ENCODE measurements at regions not wholly inside any gene's neighbourhood (a gene's known extent, or its start where the extent isn't known, plus 50 kb on each side); places are given as distances from the start of the nearest gene placed in this dataset.
"Not testable (repeated sequence)": the region's sequence is repeated elsewhere in the genome, so short reads cannot be mapped to it uniquely, and the experiment has no call there.

DNA sequence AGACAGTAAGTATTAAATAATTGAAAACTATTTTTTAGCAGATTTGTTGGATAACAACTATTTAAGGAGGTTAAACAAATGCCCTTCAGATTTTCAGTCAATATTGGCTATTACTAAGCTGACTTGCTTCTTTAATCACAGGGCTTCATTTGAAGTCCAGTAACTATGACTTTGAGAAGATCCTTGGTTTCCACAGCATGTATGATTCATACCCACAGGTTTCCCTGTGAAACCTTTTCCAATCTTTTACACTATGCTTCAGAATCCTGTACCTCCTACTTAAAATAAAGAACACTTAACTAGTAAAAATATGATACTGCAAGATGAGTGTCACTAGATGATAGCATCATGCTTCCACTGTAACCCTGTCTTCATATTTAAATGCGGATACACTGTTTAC lies 211.9 kb downstream of the SPATA31A1 start:
- not testable (repeated sequence) for DNase-seq

GRCh38 chr9:39568900-39569299 lies 213.4 kb downstream of the SPATA31A1 start:
- DNase-seq, result not testable (repeated sequence)

DNA sequence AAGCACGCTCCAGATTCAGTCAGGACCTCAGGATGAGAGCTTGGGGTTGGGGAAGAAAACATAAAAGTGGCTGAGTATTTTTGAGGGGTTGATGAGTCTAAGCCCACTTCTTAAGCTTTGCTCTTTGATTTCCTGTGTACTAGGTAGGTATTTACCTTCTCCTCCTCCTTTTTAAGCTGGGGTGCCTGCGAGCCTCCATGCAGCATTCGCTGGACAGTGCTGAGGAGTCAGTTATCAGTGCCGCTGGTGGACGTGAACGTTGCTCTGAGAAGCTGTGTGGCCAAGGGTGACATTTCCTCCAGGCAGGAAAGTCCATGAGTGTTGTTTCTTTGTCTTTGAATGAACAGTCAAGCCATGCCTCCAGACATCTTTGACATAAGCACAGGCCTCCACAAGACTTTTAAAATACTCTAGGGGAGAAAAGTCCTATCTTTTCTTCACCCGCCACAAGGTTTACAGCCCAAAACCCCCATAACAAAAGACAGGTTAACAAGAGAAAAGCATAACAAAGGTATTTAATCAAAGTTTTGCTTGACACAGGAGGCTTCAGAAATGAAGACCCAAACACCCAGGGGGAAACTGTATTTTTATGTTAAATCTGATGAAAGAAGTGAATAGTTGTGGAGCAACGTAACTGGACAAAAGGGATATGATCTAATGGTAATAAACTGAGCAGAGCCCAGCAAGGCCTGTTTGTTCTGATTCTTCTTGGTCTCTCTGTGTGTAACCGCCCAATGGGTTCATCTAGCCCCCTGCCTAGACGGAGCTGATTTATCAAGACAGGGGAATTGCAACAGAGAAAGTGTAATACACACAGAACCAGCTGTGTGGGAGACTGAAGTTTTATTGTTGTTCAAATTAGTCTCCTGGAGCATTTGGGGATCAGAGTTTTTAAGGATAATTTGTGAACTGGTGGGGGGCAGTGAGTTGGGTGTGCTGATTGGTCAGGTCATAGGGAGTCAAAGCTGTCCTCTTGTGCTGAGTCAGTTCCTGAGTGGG lies 217.9 kb downstream of the SPATA31A1 start:
- DNase-seq, result not testable (repeated sequence)

- not testable (repeated sequence) for DNase-seq
Measured at GRCh38 chr9:39579000-39579399, 223.5 kb downstream of the SPATA31A1 start.

DNA sequence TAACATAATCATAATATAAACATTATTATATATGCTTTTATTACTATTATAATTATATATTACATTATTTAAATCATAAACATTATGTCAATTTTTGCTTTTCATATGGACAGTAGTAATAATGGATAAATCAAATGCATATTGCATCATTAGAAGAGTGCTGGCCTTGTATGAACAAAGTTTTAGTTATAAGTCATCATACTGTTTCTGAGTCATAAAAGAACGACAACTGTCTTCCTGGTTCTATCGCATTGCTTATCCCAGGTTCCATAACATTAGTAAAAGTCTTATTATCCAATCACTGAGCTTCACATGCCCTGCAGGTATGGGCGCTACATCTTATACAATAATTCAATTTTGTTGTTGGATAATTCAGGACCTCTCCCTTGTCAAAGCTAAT lies 225.8 kb downstream of the SPATA31A1 start:
- not testable (repeated sequence) for DNase-seq

DNA sequence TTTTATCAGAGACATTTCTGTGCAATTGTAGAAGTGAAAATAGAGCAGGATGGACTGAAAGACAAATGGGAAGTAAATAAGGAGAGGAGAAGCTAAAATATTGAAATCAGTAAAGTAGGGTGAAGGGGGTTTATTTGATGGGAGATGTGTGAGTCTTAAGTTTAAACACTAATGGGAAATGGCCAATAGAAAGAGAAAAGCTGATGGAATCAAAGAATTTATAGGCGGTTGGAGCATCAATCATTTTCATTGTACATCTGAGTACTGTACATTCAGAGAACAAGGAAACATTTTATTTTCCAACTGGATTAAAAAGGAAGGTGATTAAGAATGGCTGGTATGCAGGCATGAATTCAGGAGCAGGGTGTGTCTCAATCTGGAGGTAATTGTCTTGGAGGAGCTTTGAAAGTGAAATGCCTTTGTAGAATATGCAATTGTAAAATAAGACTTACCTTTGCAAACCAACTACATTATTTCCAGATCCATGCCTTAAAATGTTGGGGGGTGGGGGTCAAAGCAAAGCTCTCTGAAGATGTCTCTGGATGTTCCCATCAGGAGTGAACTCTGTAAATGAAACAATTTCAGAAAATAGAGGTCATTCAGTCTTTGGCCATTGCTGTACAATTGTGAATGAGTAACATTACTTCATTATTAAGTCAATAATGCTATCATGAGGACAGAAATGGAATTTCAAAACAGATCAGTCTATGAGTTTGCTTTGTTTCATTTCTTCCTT lies 227.4 kb downstream of the SPATA31A1 start:
- DNase-seq, result not testable (repeated sequence)

GRCh38 chr9:39583413-39583747 lies 227.9 kb downstream of the SPATA31A1 start:
- not testable (repeated sequence) for DNase-seq

- not testable (repeated sequence) for DNase-seq
Measured at GRCh38 chr9:39585233-39585632, 229.8 kb downstream of the SPATA31A1 start.

DNA sequence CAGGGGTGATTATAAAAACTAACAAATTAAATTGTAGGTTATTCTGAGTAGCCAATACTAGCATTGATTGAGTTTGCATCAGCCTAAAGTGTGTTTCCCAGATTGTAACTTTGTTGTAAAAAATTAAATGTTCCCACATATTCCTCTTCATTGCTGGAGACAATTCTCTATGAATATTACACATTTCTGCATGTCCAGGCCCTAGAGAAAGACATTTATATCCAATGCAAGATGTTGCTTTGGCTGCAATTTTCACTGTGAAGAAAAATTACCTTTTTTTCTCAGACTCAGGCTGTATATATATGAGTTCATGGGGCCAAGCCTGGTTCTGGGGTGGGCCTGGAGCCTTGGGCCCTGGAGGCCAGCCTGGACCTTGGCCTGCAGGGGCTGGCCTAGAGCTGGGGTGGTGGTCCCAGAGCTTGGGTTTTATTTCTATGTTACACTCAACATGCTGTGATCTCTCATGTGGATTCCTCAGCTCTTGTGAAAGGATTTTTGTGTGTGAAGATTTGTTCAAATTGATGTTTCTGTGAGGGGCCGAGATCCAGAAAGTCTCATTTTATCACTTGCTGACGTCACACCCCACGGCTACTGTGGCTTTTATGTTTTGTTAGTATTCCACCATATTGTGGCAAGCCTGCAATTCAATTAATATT lies 232.5 kb downstream of the SPATA31A1 start:
- DNase-seq, result no peak

- DNase-seq, result no peak
Measured at GRCh38 chr9:39588500-39589137, 233.2 kb downstream of the SPATA31A1 start.

GRCh38 chr9:39604089-39604488 lies 248.6 kb downstream of the SPATA31A1 start:
- DNase-seq, result not testable (repeated sequence)

DNA sequence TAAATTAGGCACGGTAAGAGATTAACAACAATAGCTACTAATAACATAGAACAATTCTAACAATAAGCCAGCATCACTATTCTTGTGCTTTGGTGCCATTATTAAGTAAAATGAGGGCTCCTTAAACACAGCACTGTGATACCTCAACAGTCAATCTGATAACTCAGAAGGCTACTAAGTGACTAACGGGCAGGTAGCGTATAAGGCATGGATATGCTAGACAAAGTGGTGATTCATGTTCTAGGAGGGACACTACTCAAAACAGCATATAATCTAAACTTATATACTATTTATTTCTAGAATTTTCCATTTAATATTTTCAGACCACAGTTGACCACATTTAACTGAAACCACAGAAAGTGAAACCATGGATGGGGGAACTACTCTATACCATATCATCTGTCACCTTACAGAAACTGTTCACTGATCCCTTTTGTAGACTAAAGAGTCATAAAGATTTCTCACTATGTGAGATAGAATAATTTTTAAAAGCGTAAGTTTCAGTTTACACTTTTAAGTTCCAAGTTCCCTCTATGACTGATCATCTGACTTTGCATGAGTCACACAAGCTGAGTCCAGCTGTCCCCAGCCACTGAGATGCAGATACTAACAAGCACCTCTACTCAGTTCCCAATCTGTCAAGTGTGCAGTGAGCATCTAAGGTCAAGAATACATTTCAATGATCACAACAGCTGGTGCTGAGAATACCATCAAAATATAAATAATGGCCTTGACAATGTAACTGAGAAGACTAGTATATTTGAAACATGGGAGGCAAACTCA lies 256.2 kb downstream of the SPATA31A1 start:
- not testable (repeated sequence) for DNase-seq

GRCh38 chr9:39616480-39616879 lies 261.0 kb downstream of the SPATA31A1 start:
- DNase-seq, result not testable (repeated sequence)

DNA sequence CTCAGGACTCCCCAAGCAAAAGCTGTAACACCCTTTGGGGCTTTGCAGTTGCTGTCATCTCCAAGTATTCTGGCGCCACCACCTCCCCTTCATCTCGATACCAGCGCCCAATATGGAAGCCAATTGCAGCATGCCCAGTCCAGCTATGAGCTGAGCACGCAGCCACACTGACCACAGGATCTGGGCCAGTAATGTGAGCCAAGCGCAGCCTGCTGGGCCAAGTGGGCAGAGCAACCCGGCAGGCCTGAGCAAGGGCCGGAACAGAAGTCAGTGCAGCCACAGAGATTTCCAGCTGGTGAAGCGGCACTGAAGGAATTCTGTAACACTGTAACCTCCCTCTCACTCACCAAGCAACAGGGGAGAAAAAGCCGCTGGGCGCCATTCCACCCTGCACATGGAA lies 268.6 kb downstream of the SPATA31A1 start:
- not testable (repeated sequence) for DNase-seq

DNA sequence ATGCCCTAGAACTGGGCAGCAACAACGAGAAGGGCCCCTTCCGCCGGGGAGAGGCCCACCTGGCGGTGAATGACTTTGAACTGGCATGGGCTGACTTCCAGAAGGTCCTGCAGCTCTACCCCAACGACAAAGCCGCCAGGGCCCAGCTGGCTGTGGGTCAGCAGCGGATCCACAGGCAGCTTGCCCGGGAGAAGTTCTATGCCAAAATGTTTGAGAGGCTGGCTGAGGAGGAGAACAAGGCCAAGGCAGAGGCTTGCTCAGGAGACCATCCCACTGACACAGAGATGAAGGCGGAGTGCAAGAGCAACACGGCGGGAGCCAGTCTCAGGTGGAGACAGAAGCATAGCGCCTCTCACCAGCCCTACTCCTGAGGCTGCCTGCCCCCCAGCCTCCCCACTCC lies 276.6 kb downstream of the SPATA31A1 start:
- not testable (repeated sequence) for DNase-seq

- not testable (repeated sequence) for DNase-seq
Measured at GRCh38 chr9:39649029-39649428, 293.6 kb downstream of the SPATA31A1 start.

DNA sequence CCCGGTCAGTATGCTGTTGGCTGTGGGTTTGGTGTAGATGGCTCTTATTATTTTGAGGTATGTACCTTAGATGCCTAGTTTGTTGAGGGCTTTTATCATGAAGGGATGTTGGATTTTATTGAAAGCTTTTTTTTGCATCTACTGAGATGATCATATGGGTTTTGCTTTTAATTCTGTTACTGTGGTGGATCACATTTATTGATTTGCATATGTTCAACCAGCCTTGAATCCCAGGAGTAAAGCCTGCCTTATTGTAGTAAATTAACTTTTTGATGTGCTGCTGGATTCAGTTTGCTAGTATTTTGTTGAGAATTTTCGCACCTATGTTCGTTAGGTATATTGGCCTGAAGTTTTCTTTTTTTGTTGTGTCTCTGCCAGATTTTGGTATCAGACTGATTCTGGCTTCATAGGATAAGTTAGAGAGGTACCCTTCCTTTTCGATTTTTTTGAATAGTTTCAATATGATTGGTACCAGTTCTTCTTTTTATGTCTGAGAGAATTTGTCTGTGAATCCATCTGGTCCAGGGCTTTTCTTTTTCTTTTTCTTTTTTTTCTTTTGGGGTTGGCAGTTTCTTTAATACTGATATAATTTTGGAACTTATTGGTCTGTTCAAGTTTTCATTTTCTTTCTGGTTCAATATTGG lies 301.6 kb downstream of the SPATA31A1 start:
- not testable (repeated sequence) for DNase-seq

- not testable (repeated sequence) for DNase-seq
Measured at GRCh38 chr9:39663020-39663419, 307.6 kb downstream of the SPATA31A1 start.

GRCh38 chr9:39663713-39664112 lies 308.2 kb downstream of the SPATA31A1 start:
- not testable (repeated sequence) for DNase-seq

- DNase-seq, result not testable (repeated sequence)
Measured at GRCh38 chr9:39665020-39665419, 309.6 kb downstream of the SPATA31A1 start.

Measured in T-helper 1 cell (primary cell).